IPS DF 4.7 (cell line): ENCODE measurements at regions not wholly inside any gene's neighbourhood (a gene's known extent, or its start where the extent isn't known, plus 50 kb on each side); places are given as distances from the start of the nearest gene placed in this dataset.

Experiments
- DNase-seq: peaks from one replicate; pipeline ENCODE4 v3.0.0-alpha.2; 2013; ENCODE audit warnings: low spot score; ENCODE audit errors: extremely low read depth

DNA sequence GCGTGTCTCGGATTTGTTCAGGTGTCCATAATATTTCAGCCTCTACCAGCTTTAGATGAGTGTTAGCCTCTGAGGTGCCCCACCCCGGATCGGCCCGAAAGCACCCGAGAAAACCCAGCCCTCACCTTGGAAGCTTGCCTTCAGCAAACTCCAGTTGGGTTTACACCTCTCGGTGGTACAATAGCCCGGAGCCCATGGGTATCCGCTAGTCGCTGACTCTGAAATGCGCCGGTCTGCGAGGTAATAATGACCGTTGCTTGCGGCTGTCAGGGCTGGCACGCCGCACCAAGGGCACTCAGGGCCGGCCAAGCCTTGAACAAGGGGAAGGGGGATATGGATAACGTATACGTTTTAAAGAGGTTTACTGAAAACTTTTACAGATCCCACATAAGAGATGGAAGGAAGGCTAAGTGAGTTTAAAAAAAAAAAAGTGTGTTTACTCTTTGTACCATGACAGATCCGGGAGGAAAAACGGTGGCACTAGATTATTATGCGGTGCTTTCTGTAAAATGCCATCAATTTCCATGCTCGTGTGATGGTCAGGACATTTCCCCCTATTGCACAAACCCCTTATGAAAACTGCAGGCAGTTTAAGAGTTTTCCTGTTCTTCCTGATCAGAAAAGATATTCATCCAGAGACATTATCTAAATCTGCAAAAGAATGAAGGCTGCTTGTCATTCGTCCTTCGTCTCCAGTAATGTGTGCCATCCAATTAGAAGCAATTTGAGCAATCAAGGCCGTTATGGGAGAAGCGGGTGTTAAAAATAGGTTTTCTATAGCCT is 124.2 kb downstream of the TMEM161B start:
- no peak for DNase-seq

DNA sequence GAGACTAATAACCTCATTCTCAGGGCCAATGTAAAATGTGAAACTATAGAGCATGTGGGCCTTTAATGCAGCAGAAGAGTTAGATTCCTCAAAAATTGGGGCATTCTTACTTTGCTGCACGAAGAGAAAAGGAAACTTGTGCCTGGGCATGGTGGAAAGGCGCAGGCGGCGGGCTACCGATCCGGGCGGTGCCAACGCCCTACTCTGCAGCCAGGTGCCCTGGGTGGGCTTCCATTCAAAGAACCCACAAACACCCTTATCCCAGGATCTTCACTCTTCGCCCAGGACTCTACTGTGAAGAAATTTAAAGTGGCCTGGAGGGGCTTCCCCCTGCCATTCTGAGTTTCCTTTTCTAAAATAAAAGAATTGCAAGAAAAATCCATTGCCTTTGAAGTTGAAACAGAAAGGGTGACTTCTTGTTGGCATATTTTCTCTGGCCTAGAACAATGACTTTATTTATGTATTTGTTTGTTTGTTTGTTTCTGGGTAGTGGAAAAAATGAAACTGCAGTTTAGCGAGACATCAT is 124.9 kb downstream of the TMEM161B start:
- DNase-seq = no peak

DNA sequence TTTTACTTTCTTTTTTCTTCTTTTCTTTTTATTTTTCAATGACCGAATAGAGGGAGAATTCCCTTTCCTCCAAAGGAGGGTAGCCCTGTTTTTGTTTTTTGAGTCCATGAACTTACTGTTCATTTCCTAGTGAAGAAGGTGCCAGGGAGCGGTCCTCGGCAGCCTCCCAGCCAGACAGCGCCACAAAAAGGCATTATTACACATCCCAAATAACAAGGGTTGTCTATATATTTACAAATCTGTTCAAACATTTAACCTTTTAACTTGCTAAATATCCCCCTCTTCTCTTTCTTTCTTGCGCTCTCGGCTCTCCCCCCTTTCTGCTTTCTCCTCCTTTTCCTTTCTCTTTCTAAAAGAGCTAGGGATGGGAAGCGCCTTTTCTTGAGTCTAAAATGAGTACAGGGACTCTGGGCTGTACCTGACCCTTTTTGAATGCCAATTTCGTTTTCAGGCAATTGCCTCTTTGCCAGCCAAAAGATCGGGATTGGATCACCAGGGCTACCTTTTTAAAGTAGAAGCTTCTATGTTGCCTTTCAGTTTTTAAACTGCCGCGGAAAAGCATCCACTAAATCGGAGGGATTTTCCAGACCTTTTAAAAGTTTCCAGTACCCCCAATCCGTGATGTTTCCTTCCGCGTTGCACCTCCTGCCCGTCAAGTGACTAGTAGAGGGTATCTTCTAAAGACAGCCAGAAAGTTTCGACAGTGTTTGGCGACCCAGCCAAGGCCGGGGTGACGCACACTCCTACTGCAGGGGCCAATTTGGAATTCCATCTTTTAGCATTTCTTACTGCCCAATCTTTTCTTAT is 125.6 kb downstream of the TMEM161B start:
- DNase-seq = no peak

- DNase-seq = no peak
These were observed 126.1 kb downstream of the TMEM161B start for GRCh38 chr5:88142636-88142885.

- no peak for DNase-seq
These were observed 127.5 kb downstream of the TMEM161B start for GRCh38 chr5:88140856-88141752.

DNA sequence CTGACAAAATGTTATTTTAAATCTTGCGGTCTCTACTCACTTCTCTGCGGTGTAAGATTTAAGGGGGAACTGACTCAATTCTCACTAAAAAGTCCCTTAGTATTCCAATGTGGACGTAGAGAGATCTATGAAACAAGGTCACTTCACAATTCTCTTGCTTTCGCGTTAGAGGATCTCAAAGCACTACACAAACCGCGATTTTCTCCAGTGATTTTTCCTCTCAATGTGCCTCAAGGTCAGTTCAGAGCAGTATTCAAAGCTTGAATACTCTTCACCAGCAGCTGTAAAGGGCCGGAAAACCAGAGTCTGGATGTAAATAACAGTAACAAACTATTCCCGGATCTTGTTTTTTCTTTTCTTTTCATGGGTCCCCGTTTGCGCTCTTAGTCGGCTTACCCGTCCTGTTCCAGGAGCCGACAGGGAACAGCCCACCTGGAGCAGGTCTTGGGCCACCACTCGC is 128.2 kb downstream of the TMEM161B start:
- no peak for DNase-seq

- no peak for DNase-seq
These were observed 138.3 kb downstream of the TMEM161B start for GRCh38 chr5:88130211-88130815.

- DNase-seq = no peak
These were observed 139.8 kb downstream of the TMEM161B start for GRCh38 chr5:88128813-88129212.

DNA sequence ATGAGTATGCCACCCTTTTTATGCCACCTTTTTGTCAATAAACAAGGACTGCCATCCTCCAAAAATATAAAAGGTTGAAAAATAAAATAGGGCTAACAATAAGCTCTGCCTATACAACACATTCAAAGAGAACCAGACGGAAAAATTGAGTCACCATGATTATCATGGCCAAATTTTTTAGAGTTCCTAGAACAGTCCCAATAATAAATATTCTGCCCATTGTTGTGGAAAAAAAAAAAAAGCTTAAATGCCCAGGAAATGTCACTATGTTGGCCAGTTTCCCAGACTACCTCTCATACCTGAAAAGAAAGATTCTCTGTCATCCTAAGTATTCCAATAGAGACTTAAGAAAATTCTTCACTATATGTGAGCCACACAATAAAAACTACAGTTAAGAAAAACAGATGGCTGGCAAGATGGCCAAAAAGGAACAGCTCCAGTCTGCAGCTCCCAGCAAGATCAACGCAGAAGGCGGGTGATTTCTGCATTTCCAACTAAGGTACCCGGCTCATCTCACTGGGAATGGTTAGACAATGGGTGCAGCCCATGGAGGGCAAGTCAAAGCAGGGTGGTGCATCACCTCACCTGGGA is 149.0 kb downstream of the TMEM161B start:
- no peak for DNase-seq

DNA sequence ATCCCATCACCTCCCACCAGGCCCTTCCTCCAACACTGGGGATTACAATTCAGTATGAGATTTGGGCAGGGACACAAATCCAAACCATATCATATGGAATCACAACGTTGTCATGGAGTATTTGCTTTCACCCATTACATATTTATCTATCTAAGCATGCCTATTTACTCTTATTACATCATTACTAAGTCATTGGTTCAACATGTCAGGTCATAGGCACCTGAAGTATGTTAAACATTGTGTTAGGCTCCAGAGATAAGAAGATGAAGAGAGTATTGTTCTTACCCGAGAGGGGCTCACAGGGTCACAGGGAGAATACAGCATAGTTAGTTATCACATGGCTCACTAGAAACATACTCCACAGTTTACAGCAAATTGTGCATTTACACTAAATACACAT is 150.5 kb downstream of the TMEM161B start:
- DNase-seq = no peak

DNA sequence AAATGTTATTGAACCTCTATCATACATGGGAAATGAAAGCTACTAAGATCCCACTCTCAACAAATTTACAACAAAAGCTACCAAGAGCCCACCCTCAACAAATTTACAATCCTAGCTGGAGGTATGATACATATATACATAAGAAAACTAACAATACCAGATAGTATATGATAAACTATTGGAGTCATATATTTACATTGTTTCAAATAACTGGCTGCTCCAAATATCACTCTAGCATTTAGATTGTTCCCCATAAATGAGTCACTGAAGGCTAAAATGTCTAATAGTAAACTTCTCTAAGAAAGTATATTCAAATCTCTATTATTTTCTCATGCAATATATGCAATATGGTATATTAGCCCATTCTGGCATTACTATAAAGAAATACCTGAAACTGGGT is 151.1 kb downstream of the TMEM161B start:
- no peak for DNase-seq

- DNase-seq = no peak
These were observed 152.2 kb downstream of the TMEM161B start for GRCh38 chr5:88116396-88116795.

DNA sequence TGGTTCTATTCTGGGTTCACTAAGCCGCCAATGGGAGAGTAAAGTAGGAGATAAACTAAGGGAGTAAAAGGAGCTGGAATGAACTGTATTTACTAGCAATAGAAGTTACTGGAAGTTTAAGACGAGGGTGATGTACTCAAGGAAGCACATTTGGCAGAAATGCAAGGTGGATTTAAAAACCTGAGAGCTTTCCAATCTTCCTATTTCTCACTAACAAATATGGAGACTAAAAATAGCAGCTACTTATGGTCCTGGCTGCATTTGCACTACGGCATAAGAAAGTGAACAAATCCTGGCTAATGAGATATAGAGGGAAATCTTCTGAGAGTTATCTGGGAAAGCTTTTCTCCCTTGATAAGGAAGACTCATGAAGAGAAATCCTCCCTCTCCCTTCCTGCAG is 153.4 kb downstream of the TMEM161B start:
- DNase-seq = no peak

GRCh38 chr5:88113429-88113828 is 155.2 kb downstream of the TMEM161B start:
- DNase-seq = no peak

- no peak for DNase-seq
These were observed 158.8 kb downstream of the TMEM161B start for GRCh38 chr5:88109818-88110217.

DNA sequence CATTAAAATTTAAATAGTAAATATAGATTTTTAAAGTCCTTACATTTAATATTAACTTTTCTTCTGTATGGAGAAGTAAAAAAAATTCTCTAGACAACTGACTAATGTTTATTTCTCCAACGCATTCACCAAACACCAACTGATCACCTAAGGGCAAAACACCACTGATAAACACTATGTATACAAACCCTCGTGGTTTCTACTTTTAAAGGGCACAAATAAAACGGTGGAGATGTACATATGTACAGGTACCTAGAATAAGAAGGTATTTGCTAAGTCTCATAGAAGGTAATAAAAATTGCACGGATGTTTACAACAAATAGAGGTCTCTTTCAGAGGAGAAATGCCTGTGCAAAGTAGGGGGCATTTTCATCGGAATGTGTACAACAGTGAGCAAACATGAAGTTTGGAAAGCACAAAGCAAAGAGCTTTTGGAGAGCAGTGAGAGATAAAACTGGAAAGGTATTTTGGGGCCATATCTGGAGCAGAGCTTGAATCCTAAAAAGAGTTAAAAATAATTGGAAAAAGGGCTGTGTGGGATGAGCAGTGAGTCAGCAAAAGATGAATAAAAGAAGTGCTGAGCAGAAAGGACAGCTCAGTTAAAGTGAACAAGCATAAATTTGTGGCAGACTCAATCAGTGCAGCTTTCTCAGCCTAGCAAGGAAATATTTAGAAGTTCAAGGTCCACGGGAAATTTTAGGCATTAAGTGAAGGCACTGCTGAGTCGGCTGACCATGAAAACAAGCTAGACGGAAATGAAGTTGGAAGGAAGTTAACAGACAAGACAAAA is 160.0 kb downstream of the TMEM161B start:
- DNase-seq = no peak

GRCh38 chr5:88094906-88095496 is 173.6 kb downstream of the TMEM161B start:
- no peak for DNase-seq

DNA sequence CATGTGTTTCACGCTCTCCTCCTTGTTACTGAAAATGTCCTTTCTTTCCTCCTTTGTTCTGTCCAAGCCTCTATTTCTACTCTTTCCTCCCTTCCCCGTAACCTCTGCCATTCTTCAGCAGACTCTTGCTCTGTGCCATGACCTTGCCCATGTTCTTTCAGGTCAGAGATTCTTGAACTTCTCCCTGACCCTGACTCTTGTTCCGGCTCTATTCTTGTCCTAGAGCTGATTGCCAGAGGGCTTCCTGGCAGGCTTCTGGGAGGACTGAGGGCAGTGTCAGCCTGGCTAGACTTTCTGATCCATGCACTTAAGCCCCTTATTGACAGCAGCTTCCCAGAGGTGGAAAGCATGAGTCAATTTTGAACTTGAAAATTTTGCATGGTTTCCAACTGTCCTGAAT is 174.2 kb downstream of the TMEM161B start:
- DNase-seq = no peak

GRCh38 chr5:88093765-88094164 is 174.9 kb downstream of the TMEM161B start:
- DNase-seq = no peak
